ENCODE measurements at regions not wholly inside any gene's neighbourhood (a gene's known extent, or its start where the extent isn't known, plus 50 kb on each side); places are given as distances from the start of the nearest gene placed in this dataset.
"Not testable (repeated sequence)": the region's sequence is repeated elsewhere in the genome, so short reads cannot be mapped to it uniquely, and the experiment has no call there.

- DNase-seq (ENCODE audit: low read depth) = no peak
- H3K4me3 ChIP-seq (replicated peaks; ENCODE audit: low read depth, low read length) = no peak overlapping the region
- TF ChIP-seq, protein P1, sequence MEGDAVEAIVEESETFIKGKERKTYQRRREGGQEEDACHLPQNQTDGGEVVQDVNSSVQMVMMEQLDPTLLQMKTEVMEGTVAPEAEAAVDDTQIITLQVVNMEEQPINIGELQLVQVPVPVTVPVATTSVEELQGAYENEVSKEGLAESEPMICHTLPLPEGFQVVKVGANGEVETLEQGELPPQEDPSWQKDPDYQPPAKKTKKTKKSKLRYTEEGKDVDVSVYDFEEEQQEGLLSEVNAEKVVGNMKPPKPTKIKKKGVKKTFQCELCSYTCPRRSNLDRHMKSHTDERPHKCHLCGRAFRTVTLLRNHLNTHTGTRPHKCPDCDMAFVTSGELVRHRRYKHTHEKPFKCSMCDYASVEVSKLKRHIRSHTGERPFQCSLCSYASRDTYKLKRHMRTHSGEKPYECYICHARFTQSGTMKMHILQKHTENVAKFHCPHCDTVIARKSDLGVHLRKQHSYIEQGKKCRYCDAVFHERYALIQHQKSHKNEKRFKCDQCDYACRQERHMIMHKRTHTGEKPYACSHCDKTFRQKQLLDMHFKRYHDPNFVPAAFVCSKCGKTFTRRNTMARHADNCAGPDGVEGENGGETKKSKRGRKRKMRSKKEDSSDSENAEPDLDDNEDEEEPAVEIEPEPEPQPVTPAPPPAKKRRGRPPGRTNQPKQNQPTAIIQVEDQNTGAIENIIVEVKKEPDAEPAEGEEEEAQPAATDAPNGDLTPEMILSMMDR (IDR thresholded peaks at IDR 0.05; ENCODE audit: low read length, missing control alignments) = no peak
Measured at GRCh38 chr3:161647936-161648470, 151.4 kb downstream of the OTOL1 start.

DNA sequence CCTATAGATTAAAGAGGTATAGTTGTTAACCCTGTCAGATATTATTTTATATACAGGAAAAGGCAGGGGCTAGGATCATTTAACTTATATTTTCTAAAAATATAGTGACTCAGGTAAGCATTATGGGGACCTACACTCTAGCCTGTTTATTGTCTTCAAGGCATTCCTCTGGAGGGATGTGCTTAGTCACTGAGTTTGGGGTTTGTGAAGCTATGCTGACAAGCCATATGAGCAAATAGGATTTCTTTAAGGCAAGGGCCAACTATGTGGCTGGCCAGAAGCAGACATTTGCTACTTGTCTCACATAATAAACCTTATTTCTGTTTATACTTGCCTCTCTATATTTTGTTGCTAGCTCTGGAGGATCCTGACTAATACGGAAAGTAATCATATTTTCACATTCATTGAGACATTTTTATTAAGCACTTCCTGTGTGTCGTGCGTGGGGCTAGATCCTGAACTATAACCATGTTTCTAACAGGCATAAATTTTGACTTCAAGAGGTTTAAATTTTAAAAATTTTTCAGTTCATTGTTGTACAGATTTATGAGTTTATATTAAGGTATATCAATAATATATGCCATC is 153.4 kb downstream of the OTOL1 start:
- no peak for DNase-seq (ENCODE audit: low read depth)
- H3K4me3 ChIP-seq (replicated peaks; ENCODE audit: low read depth, low read length) = no peak overlapping the region
- TF ChIP-seq, protein P1 (IDR thresholded peaks at IDR 0.05; ENCODE audit: low read length, missing control alignments) = no peak

DNA sequence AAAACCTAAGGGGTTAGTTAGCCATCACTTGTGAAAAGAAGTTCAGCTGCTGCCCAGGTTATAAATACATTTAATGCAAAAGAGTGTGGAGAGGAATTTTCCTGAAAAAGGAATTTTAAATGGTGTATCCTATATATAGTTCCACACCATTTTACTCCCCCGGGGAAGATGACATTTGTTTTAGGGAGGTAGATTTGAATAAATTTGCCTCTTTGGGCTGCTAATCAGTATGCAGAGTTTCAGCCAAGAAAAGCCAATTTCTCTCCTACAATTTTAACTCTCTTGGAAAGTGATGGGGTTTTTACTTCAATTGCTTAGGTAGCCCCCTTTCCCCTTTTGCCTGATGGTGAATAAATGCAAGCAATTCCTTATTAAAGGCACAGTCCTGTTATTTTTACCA is 161.2 kb downstream of the OTOL1 start:
- TF ChIP-seq, protein P1 (IDR thresholded peaks at IDR 0.05; ENCODE audit: low read length, missing control alignments) = no peak
- no peak overlapping the region for H3K4me3 ChIP-seq (replicated peaks; ENCODE audit: low read depth, low read length)
- no peak for DNase-seq (ENCODE audit: low read depth)

GRCh38 chr3:161671141-161671540 is 174.5 kb downstream of the OTOL1 start:
- DNase-seq (ENCODE audit: low read depth) = no peak
- no peak overlapping the region for H3K4me3 ChIP-seq (replicated peaks; ENCODE audit: low read depth, low read length)
- TF ChIP-seq, protein P1 (IDR thresholded peaks at IDR 0.05; ENCODE audit: low read length, missing control alignments) = no peak

- H3K4me3 ChIP-seq (replicated peaks; ENCODE audit: low read depth, low read length) = no peak overlapping the region
- TF ChIP-seq, protein P1 (IDR thresholded peaks at IDR 0.05; ENCODE audit: low read length, missing control alignments) = no peak
- no peak for DNase-seq (ENCODE audit: low read depth)
Measured at GRCh38 chr3:161672478-161672877, 175.9 kb downstream of the OTOL1 start.

- H3K4me3 ChIP-seq (replicated peaks; ENCODE audit: low read depth, low read length) = no peak overlapping the region
- DNase-seq (ENCODE audit: low read depth) = no peak
- TF ChIP-seq, protein P1 (IDR thresholded peaks at IDR 0.05; ENCODE audit: low read length, missing control alignments) = no peak
Measured at GRCh38 chr3:161673866-161674265, 177.3 kb downstream of the OTOL1 start.

- no peak for DNase-seq (ENCODE audit: low read depth)
- TF ChIP-seq, protein P1 (IDR thresholded peaks at IDR 0.05; ENCODE audit: low read length, missing control alignments) = no peak
- H3K4me3 ChIP-seq (replicated peaks; ENCODE audit: low read depth, low read length) = no peak overlapping the region
Measured at GRCh38 chr3:161674402-161674801, 177.8 kb downstream of the OTOL1 start.

DNA sequence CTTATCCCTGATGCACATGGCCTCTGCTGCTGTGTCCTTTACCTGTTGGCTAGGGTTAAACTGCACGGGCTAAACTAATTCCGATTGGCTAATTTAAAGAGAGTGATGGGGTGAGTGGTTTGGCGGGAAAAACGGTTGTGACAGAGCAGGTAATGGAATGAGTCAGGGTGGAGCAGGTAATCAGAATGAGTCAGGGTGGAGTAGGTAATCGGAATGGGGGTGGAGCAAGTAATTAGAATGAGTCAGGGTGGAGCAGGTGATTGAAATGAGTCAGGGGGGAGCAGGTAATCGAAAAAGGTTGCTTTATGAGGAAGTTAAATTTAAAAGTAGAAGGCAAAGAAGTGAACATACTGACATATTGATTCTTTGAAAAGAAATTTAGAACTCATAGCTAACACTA is 185.2 kb downstream of the OTOL1 start:
- H3K4me3 ChIP-seq (replicated peaks; ENCODE audit: low read depth, low read length); DNase-seq (ENCODE audit: low read depth): not testable (repeated sequence)
